ENCODE measurements at regions not wholly inside any gene's neighbourhood (a gene's known extent, or its start where the extent isn't known, plus 50 kb on each side); places are given as distances from the start of the nearest gene placed in this dataset.
"Not testable (repeated sequence)": the region's sequence is repeated elsewhere in the genome, so short reads cannot be mapped to it uniquely, and the experiment has no call there.

- no peaks in the 10 kb centered on the region for H3K36me3 ChIP-seq
- no peaks in the 10 kb centered on the region for H3K9me3 ChIP-seq
- DNase-seq: no peak
- ATAC-seq (ENCODE audit: low FRiP score in 2 of 2): no peak
- no peaks in the 10 kb centered on the region for H3K4me1 ChIP-seq
- WGBS, 2 donors: 81 to 82% methylated on average over 3 to 4 of the region's 4 CpGs
- TF ChIP-seq, protein P1, sequence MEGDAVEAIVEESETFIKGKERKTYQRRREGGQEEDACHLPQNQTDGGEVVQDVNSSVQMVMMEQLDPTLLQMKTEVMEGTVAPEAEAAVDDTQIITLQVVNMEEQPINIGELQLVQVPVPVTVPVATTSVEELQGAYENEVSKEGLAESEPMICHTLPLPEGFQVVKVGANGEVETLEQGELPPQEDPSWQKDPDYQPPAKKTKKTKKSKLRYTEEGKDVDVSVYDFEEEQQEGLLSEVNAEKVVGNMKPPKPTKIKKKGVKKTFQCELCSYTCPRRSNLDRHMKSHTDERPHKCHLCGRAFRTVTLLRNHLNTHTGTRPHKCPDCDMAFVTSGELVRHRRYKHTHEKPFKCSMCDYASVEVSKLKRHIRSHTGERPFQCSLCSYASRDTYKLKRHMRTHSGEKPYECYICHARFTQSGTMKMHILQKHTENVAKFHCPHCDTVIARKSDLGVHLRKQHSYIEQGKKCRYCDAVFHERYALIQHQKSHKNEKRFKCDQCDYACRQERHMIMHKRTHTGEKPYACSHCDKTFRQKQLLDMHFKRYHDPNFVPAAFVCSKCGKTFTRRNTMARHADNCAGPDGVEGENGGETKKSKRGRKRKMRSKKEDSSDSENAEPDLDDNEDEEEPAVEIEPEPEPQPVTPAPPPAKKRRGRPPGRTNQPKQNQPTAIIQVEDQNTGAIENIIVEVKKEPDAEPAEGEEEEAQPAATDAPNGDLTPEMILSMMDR (IDR thresholded peaks at IDR 0.05): no peak
- no peak for TF ChIP-seq POLR2AphosphoS5 (IDR thresholded peaks at IDR 0.05)
- no peak for TF ChIP-seq POLR2A (IDR thresholded peaks at IDR 0.05)
- TF ChIP-seq EP300 (IDR thresholded peaks at IDR 0.05): no peak
- no peak overlapping the region for H3K4me3 ChIP-seq
- H3K27ac ChIP-seq: no peak overlapping the region
- no peaks in the 10 kb centered on the region for H3K27me3 ChIP-seq
These were observed 88.6 kb downstream of the VCPKMT start for GRCh38 chr14:50027816-50028215.

DNA sequence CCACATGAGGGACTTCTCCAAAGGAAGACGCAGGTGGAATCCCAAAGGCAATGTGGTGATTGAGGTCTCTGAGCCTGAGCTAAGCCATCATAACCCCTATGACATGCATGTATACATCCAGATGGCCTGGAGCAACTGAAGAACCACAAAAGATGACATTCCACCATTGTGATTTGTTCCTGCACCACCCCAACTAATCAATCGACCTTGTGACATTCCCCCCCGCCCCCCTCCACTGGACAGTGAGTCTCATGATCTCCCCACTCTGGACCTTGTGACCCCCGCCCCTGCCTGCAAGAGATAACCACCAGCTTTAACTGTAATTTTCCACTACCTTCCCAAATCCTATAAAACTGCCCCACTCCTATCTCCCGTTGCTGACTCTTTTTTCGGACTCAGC lies 87.9 kb downstream of the VCPKMT start:
- Histone ChIP-seq H3K27ac (no peak overlapping the region), H3K4me3 (no peak overlapping the region), H3K4me1 (no peaks in the 10 kb centered on the region), H3K27me3 (no peaks in the 10 kb centered on the region), H3K9me3 (no peaks in the 10 kb centered on the region), H3K36me3 (no peaks in the 10 kb centered on the region)
- ATAC-seq (ENCODE audit: low FRiP score in 2 of 2): no peak
- TF ChIP-seq EP300 (IDR thresholded peaks at IDR 0.05) (no peak), POLR2A (IDR thresholded peaks at IDR 0.05) (no peak), POLR2AphosphoS5 (IDR thresholded peaks at IDR 0.05) (no peak)
- TF ChIP-seq, protein P1 (IDR thresholded peaks at IDR 0.05): no peak
- DNase-seq: no peak
- WGBS, 2 donors: 82 to 90% methylated on average over 6 of the region's 6 CpGs

DNA sequence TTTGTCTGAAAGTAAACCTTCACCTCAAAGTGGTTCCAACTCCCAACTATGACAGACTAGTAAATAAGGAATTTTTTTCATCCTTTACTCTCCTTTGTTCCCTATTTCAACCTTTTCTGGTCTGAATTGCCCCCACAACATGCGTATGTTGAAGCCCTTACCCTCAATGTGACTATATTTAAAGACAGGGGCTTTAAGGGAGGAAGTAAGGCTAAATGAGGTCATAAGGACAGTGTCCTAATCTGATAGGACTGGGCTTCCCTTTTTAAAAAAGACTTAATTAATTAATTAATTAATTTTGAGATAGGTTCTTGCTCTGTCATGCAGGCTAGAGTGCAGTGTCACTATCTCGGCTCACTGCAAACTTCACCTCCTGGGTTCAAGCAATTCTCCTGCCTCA lies 86.3 kb downstream of the VCPKMT start:
- H3K27ac ChIP-seq: no peak overlapping the region
- H3K9me3 ChIP-seq: no peaks in the 10 kb centered on the region
- WGBS, 2 donors: 88 to 89% methylated on average over 2 of the region's 2 CpGs
- ATAC-seq (ENCODE audit: low FRiP score in 2 of 2): no peak
- no peak for DNase-seq
- H3K27me3 ChIP-seq: no peaks in the 10 kb centered on the region
- no peak overlapping the region for H3K4me3 ChIP-seq
- TF ChIP-seq POLR2AphosphoS5 (IDR thresholded peaks at IDR 0.05) (no peak), POLR2A (IDR thresholded peaks at IDR 0.05) (no peak), EP300 (IDR thresholded peaks at IDR 0.05) (no peak)
- TF ChIP-seq, protein P1 (IDR thresholded peaks at IDR 0.05): no peak
- H3K4me1 ChIP-seq: no peaks in the 10 kb centered on the region
- H3K36me3 ChIP-seq: no peaks in the 10 kb centered on the region

DNA sequence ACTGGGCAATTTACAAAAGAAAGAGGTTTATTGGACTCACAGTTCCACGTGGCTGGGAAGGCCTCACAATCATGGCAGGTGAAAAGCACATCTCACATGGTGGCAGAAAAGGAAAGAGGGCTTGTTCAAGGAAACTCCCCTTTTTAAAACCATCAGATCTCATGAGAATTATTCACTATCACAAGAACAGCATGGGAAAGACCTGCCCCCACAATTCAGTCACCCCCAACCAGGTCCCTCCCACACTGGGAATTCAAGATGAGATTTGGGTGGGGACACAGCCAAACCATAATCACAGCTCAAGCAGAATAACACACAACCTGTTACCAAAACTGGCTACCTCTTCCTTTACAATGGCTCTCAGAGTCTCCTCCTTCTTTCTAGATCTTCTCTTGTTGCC lies 85.5 kb downstream of the VCPKMT start:
- 80 to 94% methylated on average over 1 of the region's 1 CpG for WGBS, 2 donors
- not testable (repeated sequence) for ATAC-seq (ENCODE audit: low FRiP score in 2 of 2); H3K4me1 ChIP-seq; DNase-seq; H3K9me3 ChIP-seq; H3K27me3 ChIP-seq; H3K27ac ChIP-seq; H3K36me3 ChIP-seq; H3K4me3 ChIP-seq

GRCh38 chr14:50031602-50032313 lies 84.6 kb downstream of the VCPKMT start:
- Histone ChIP-seq H3K9me3 (no peaks in the 10 kb centered on the region), H3K4me3 (no peak overlapping the region), H3K4me1 (no peaks in the 10 kb centered on the region), H3K36me3 (no peaks in the 10 kb centered on the region), H3K27ac (no peak overlapping the region), H3K27me3 (no peaks in the 10 kb centered on the region)
- ATAC-seq (ENCODE audit: low FRiP score in 2 of 2) (peak in 1 of 2 donors; percentile 76), DNase-seq (no peak)
- TF ChIP-seq POLR2AphosphoS5 (IDR thresholded peaks at IDR 0.05) (no peak), POLR2A (IDR thresholded peaks at IDR 0.05) (no peak), EP300 (IDR thresholded peaks at IDR 0.05) (no peak)
- TF ChIP-seq, protein P1 (IDR thresholded peaks at IDR 0.05): no peak
- 80 to 94% methylated on average over 4 of the region's 4 CpGs for WGBS, 2 donors

DNA sequence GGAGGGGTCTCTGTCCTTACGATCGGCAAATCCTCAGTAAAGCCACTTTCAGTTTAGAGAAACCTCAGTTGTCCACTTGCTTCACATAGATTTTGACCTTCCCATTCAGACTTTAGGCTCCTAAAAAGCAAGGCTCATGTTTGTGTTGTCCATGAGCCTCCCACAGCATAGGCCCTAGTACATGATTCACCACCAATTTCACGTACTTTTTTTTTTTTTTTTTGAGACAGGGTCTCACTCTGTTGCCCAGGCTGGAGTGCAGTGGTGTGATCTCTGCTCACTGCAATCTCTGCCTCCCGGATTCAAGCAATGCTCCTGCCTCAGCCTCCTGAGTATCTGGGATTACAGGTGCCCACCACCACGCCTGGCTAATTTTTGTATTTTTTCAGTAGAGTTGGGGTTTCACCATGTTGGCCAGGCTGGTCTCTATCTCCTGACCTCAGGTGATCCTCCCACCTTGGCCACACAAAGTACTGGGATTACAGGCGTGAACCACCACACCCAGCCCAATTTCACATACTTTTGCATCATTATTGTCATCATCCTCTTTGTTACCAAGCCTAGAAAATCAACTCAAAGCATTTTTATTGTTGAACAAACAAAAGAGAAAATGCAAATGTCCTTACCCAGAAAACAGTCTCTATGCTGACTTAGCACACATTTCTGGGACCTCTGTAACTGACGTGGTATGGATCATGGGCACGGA lies 83.8 kb downstream of the VCPKMT start:
- H3K36me3 ChIP-seq; ATAC-seq (ENCODE audit: low FRiP score in 2 of 2); H3K27ac ChIP-seq; H3K9me3 ChIP-seq; H3K27me3 ChIP-seq; H3K4me3 ChIP-seq; DNase-seq; H3K4me1 ChIP-seq: not testable (repeated sequence)
- 92 to 93% methylated on average over 8 of the region's 8 CpGs for WGBS, 2 donors
